ENCODE measurements at regions not wholly inside any gene's neighbourhood (a gene's known extent, or its start where the extent isn't known, plus 50 kb on each side); places are given as distances from the start of the nearest gene placed in this dataset.
"Not testable (repeated sequence)": the region's sequence is repeated elsewhere in the genome, so short reads cannot be mapped to it uniquely, and the experiment has no call there.

- no peak for DNase-seq (ENCODE audit: low spot score)
Observed at GRCh38 chr20:12821249-12821648, 187.5 kb upstream of the SPTLC3 start.

GRCh38 chr20:12823734-12824133 is 185.0 kb upstream of the SPTLC3 start:
- no peak for DNase-seq (ENCODE audit: low spot score)

- no peak for DNase-seq (ENCODE audit: low spot score)
Observed at GRCh38 chr20:12824328-12825225, 184.2 kb upstream of the SPTLC3 start.

GRCh38 chr20:12825226-12825595 is 183.6 kb upstream of the SPTLC3 start:
- DNase-seq (ENCODE audit: low spot score): no peak

- DNase-seq (ENCODE audit: low spot score): no peak
Observed at GRCh38 chr20:12827816-12828385, 180.9 kb upstream of the SPTLC3 start.

GRCh38 chr20:12829170-12829569 is 179.6 kb upstream of the SPTLC3 start:
- DNase-seq (ENCODE audit: low spot score): no peak

GRCh38 chr20:12833861-12834260 is 174.9 kb upstream of the SPTLC3 start:
- no peak for DNase-seq (ENCODE audit: low spot score)

GRCh38 chr20:12835999-12836398 is 172.8 kb upstream of the SPTLC3 start:
- DNase-seq (ENCODE audit: low spot score): no peak

- DNase-seq (ENCODE audit: low spot score): no peak
Observed at GRCh38 chr20:12837646-12838045, 171.1 kb upstream of the SPTLC3 start.

- no peak for DNase-seq (ENCODE audit: low spot score)
Observed at GRCh38 chr20:12838261-12838866, 170.4 kb upstream of the SPTLC3 start.

GRCh38 chr20:12847872-12848271 is 160.9 kb upstream of the SPTLC3 start:
- no peak for DNase-seq (ENCODE audit: low spot score)

- DNase-seq (ENCODE audit: low spot score): no peak
Observed at GRCh38 chr20:12849225-12849910, 159.4 kb upstream of the SPTLC3 start.

- not testable (repeated sequence) for DNase-seq (ENCODE audit: low spot score)
Observed at GRCh38 chr20:12857643-12858042, 151.1 kb upstream of the SPTLC3 start.

GRCh38 chr20:12860619-12861247 is 148.0 kb upstream of the SPTLC3 start:
- no peak for DNase-seq (ENCODE audit: low spot score)

- DNase-seq (ENCODE audit: low spot score): no peak
Observed at GRCh38 chr20:12869669-12870068, 139.1 kb upstream of the SPTLC3 start.

- DNase-seq (ENCODE audit: low spot score): no peak
Observed at GRCh38 chr20:12870588-12870987, 138.2 kb upstream of the SPTLC3 start.

GRCh38 chr20:12874933-12875332 is 133.8 kb upstream of the SPTLC3 start:
- DNase-seq (ENCODE audit: low spot score): no peak

GRCh38 chr20:12875510-12875909 is 133.3 kb upstream of the SPTLC3 start:
- no peak for DNase-seq (ENCODE audit: low spot score)

- DNase-seq (ENCODE audit: low spot score): no peak
Observed at GRCh38 chr20:12882832-12883506, 125.8 kb upstream of the SPTLC3 start.

GRCh38 chr20:12883507-12883885 is 125.3 kb upstream of the SPTLC3 start:
- no peak for DNase-seq (ENCODE audit: low spot score)

- no peak for DNase-seq (ENCODE audit: low spot score)
Observed at GRCh38 chr20:12886618-12887363, 122.0 kb upstream of the SPTLC3 start.

All from LoVo (cell line).